HFFc6 (cell line): ENCODE measurements at regions not wholly inside any gene's neighbourhood (a gene's known extent, or its start where the extent isn't known, plus 50 kb on each side); places are given as distances from the start of the nearest gene placed in this dataset.

ENCODE experiments used
- DNase-seq: peaks from one replicate; pipeline ENCODE4 v3.0.0-alpha.2; 2018
- H3K27ac Mint-ChIP-seq: 2 replicates; pipeline ENCODE4 v1.8.0; 2020; ENCODE audit warnings: mild to moderate bottlenecking, mixed read lengths
- H3K27me3 Mint-ChIP-seq: 2 replicates; pipeline ENCODE4 v1.8.0; 2021; ENCODE audit warnings: mild to moderate bottlenecking, moderate library complexity, mixed read lengths; ENCODE audit not compliant: insufficient read depth
- H3K36me3 Mint-ChIP-seq: 2 replicates; pipeline ENCODE4 v1.8.0; 2021; ENCODE audit warnings: low read depth, mixed read lengths
- H3K4me1 Mint-ChIP-seq: 2 replicates; pipeline ENCODE4 v1.8.0; 2020; ENCODE audit warnings: low read depth, mixed read lengths
- H3K4me3 Mint-ChIP-seq: 2 replicates; pipeline ENCODE4 v1.8.0; 2020; ENCODE audit warnings: mild to moderate bottlenecking, moderate library complexity, mixed read lengths
- H3K9me3 Mint-ChIP-seq: 2 replicates; pipeline ENCODE4 v1.8.0; 2020; ENCODE audit warnings: mild to moderate bottlenecking, mixed read lengths
- CTCF ChIP-seq: fragments of 200-600 bp; sonication (generic); IDR thresholded peaks from 2 replicates; pipeline ENCODE4 v1.5.0; 2021; ENCODE audit warnings: antibody characterized with exemption, mild to moderate bottlenecking

GRCh38 chr13:34103854-34104253 lies 285.9 kb downstream of the RFC3 start:
- no peak overlapping the region for H3K27ac Mint-ChIP-seq
- peaks cover 5% of the 10 kb centered on the region; the same call in 1 of the 2 replicates for H3K27me3 Mint-ChIP-seq
- H3K4me3 Mint-ChIP-seq, result no peak overlapping the region
- no peak for DNase-seq
- no peaks in the 10 kb centered on the region for H3K9me3 Mint-ChIP-seq
- no peak for TF ChIP-seq CTCF
- peaks cover 14% of the 10 kb centered on the region; the same call in 1 of the 2 replicates for H3K4me1 Mint-ChIP-seq
- no peaks in the 10 kb centered on the region for H3K36me3 Mint-ChIP-seq

- Mint-ChIP-seq H3K27ac (no peak overlapping the region), H3K4me1 (peaks cover 14% of the 10 kb centered on the region; the same call in 1 of the 2 replicates), H3K27me3 (peaks cover 5% of the 10 kb centered on the region; the same call in 1 of the 2 replicates), H3K9me3 (no peaks in the 10 kb centered on the region), H3K4me3 (no peak overlapping the region), H3K36me3 (no peaks in the 10 kb centered on the region)
- TF ChIP-seq CTCF, result no peak
- no peak for DNase-seq
Measured at GRCh38 chr13:34104853-34105252, 286.9 kb downstream of the RFC3 start.

- peaks cover 5% of the 10 kb centered on the region for H3K27me3 Mint-ChIP-seq
- peaks cover 14% of the 10 kb centered on the region; the same call in 1 of the 2 replicates for H3K4me1 Mint-ChIP-seq
- H3K4me3 Mint-ChIP-seq, result no peak overlapping the region
- H3K27ac Mint-ChIP-seq, result no peak overlapping the region
- H3K9me3 Mint-ChIP-seq, result no peaks in the 10 kb centered on the region
- H3K36me3 Mint-ChIP-seq, result no peaks in the 10 kb centered on the region
- DNase-seq, result no peak
- no peak for TF ChIP-seq CTCF
Measured at GRCh38 chr13:34107806-34108205, 289.9 kb downstream of the RFC3 start.

- no peak for DNase-seq
- H3K4me3 Mint-ChIP-seq, result no peak overlapping the region
- no peak for TF ChIP-seq CTCF
- H3K27ac Mint-ChIP-seq, result no peak overlapping the region
- no peaks in the 10 kb centered on the region for H3K36me3 Mint-ChIP-seq
- H3K4me1 Mint-ChIP-seq, result peaks cover 14% of the 10 kb centered on the region; the same call in 1 of the 2 replicates
- no peaks in the 10 kb centered on the region for H3K9me3 Mint-ChIP-seq
- H3K27me3 Mint-ChIP-seq, result peaks cover 5% of the 10 kb centered on the region
Measured at GRCh38 chr13:34108410-34108809, 290.5 kb downstream of the RFC3 start.

GRCh38 chr13:34114581-34114980 lies 296.6 kb downstream of the RFC3 start:
- no peak for DNase-seq
- H3K36me3 Mint-ChIP-seq, result no peaks in the 10 kb centered on the region
- no peaks in the 10 kb centered on the region for H3K9me3 Mint-ChIP-seq
- no peak overlapping the region for H3K27ac Mint-ChIP-seq
- no peak overlapping the region for H3K4me3 Mint-ChIP-seq
- no peak for TF ChIP-seq CTCF
- no peaks in the 10 kb centered on the region for H3K4me1 Mint-ChIP-seq
- H3K27me3 Mint-ChIP-seq, result peaks cover 4% of the 10 kb centered on the region

- no peak for DNase-seq
- no peak overlapping the region for H3K27ac Mint-ChIP-seq
- H3K4me3 Mint-ChIP-seq, result no peak overlapping the region
- no peaks in the 10 kb centered on the region for H3K36me3 Mint-ChIP-seq
- no peaks in the 10 kb centered on the region for H3K9me3 Mint-ChIP-seq
- peaks cover 9% of the 10 kb centered on the region for H3K27me3 Mint-ChIP-seq
- TF ChIP-seq CTCF, result no peak
- H3K4me1 Mint-ChIP-seq, result no peaks in the 10 kb centered on the region
Measured at GRCh38 chr13:34116651-34117050, 298.7 kb downstream of the RFC3 start.
